GM19468 (cell line): ENCODE measurements at regions not wholly inside any gene's neighbourhood (a gene's known extent, or its start where the extent isn't known, plus 50 kb on each side); places are given as distances from the start of the nearest gene placed in this dataset.
"Not testable (repeated sequence)": the region's sequence is repeated elsewhere in the genome, so short reads cannot be mapped to it uniquely, and the experiment has no call there.

Experiments used
- ATAC-seq: cut with Tn5 transposase; IDR thresholded peaks from one replicate; pipeline ENCODE4 v1.9.1; 2021; ENCODE audit warnings: mild to moderate bottlenecking, moderate library complexity, moderate number of reproducible peaks; ENCODE audit not compliant: unreplicated experiment; ENCODE audit errors: extremely low read depth

- ATAC-seq, result no peak
Observed at GRCh38 chr16:63192980-63193379, 1156.7 kb upstream of the CDH8 start.

GRCh38 chr16:63188086-63188771, 1152.0 kb upstream of the CDH8 start:
- ATAC-seq, result no peak

- no peak for ATAC-seq
Observed at GRCh38 chr16:63187638-63188037, 1151.4 kb upstream of the CDH8 start.

GRCh38 chr16:63185235-63185780, 1149.1 kb upstream of the CDH8 start:
- ATAC-seq, result no peak

- ATAC-seq, result no peak
Observed at GRCh38 chr16:63183743-63184142, 1147.5 kb upstream of the CDH8 start.

- no peak for ATAC-seq
Observed at GRCh38 chr16:63175313-63175712, 1139.1 kb upstream of the CDH8 start.

- ATAC-seq, result no peak
Observed at GRCh38 chr16:63174801-63175200, 1138.6 kb upstream of the CDH8 start.

- no peak for ATAC-seq
Observed at GRCh38 chr16:63171545-63171944, 1135.3 kb upstream of the CDH8 start.

GRCh38 chr16:63169100-63169499, 1132.9 kb upstream of the CDH8 start:
- ATAC-seq, result no peak

GRCh38 chr16:63157818-63158217, 1121.6 kb upstream of the CDH8 start:
- ATAC-seq, result no peak

GRCh38 chr16:63146251-63146650, 1110.0 kb upstream of the CDH8 start:
- no peak for ATAC-seq

GRCh38 chr16:63145411-63145810, 1109.2 kb upstream of the CDH8 start:
- no peak for ATAC-seq

- ATAC-seq, result no peak
Observed at GRCh38 chr16:63135069-63135468, 1098.8 kb upstream of the CDH8 start.

GRCh38 chr16:63131503-63131902, 1095.3 kb upstream of the CDH8 start:
- ATAC-seq, result no peak

GRCh38 chr16:63130942-63131341, 1094.7 kb upstream of the CDH8 start:
- ATAC-seq, result no peak

GRCh38 chr16:63129411-63130125, 1093.3 kb upstream of the CDH8 start:
- no peak for ATAC-seq

- not testable (repeated sequence) for ATAC-seq
Observed at GRCh38 chr16:63119905-63120304, 1083.7 kb upstream of the CDH8 start.

GRCh38 chr16:63100082-63100481, 1063.8 kb upstream of the CDH8 start:
- no peak for ATAC-seq

- ATAC-seq, result no peak
Observed at GRCh38 chr16:63096857-63097256, 1060.6 kb upstream of the CDH8 start.

GRCh38 chr16:63092736-63093135, 1056.5 kb upstream of the CDH8 start:
- no peak for ATAC-seq

GRCh38 chr16:63082101-63082500, 1045.9 kb upstream of the CDH8 start:
- ATAC-seq, result no peak

- no peak for ATAC-seq
Observed at GRCh38 chr16:63080746-63081145, 1044.5 kb upstream of the CDH8 start.
